HG03520 (cell line): ENCODE measurements at regions not wholly inside any gene's neighbourhood (a gene's known extent, or its start where the extent isn't known, plus 50 kb on each side); places are given as distances from the start of the nearest gene placed in this dataset.
"Not testable (repeated sequence)": the region's sequence is repeated elsewhere in the genome, so short reads cannot be mapped to it uniquely, and the experiment has no call there.

ENCODE experiments used
- ATAC-seq: cut with Tn5 transposase; IDR thresholded peaks from one replicate; pipeline ENCODE4 v1.9.1; 2021; ENCODE audit warnings: mild to moderate bottlenecking, moderate library complexity; ENCODE audit not compliant: unreplicated experiment

GRCh38 chr13:44146138-44146537 is 227.5 kb upstream of the SERP2 start:
- no peak for ATAC-seq

GRCh38 chr13:44147233-44147632 is 226.4 kb upstream of the SERP2 start:
- ATAC-seq: no peak

GRCh38 chr13:44147648-44148047 is 226.0 kb upstream of the SERP2 start:
- ATAC-seq: no peak

GRCh38 chr13:44148159-44148914 is 225.3 kb upstream of the SERP2 start:
- no peak for ATAC-seq

- not testable (repeated sequence) for ATAC-seq
Measured at GRCh38 chr13:44149231-44149630, 224.4 kb upstream of the SERP2 start.

GRCh38 chr13:44149821-44150220 is 223.8 kb upstream of the SERP2 start:
- ATAC-seq: no peak

GRCh38 chr13:44151474-44151873 is 222.2 kb upstream of the SERP2 start:
- ATAC-seq: no peak

GRCh38 chr13:44153496-44153895 is 220.1 kb upstream of the SERP2 start:
- no peak for ATAC-seq

- ATAC-seq: no peak
Measured at GRCh38 chr13:44155422-44156293, 218.0 kb upstream of the SERP2 start.

GRCh38 chr13:44156294-44156658 is 217.3 kb upstream of the SERP2 start:
- ATAC-seq: no peak

GRCh38 chr13:44157606-44158005 is 216.0 kb upstream of the SERP2 start:
- ATAC-seq: no peak

GRCh38 chr13:44158098-44158521 is 215.5 kb upstream of the SERP2 start:
- no peak for ATAC-seq

GRCh38 chr13:44158881-44159632 is 214.6 kb upstream of the SERP2 start:
- ATAC-seq: no peak

- no peak for ATAC-seq
Measured at GRCh38 chr13:44159633-44160279, 213.9 kb upstream of the SERP2 start.

- no peak for ATAC-seq
Measured at GRCh38 chr13:44160591-44161191, 212.9 kb upstream of the SERP2 start.

GRCh38 chr13:44163108-44163507 is 210.5 kb upstream of the SERP2 start:
- no peak for ATAC-seq

- ATAC-seq: no peak
Measured at GRCh38 chr13:44165221-44165888, 208.3 kb upstream of the SERP2 start.

- ATAC-seq: no peak
Measured at GRCh38 chr13:44165889-44166496, 207.6 kb upstream of the SERP2 start.
